HG03196 (cell line): ENCODE measurements at regions not wholly inside any gene's neighbourhood (a gene's known extent, or its start where the extent isn't known, plus 50 kb on each side); places are given as distances from the start of the nearest gene placed in this dataset.

Experiments
- ATAC-seq: cut with Tn5 transposase; IDR thresholded peaks from one replicate; pipeline ENCODE4 v1.9.1; 2021; ENCODE audit not compliant: unreplicated experiment

- no peak for ATAC-seq
Observed at GRCh38 chr2:6234702-6235101, 542.5 kb downstream of the SOX11 start.

- ATAC-seq: no peak
Observed at GRCh38 chr2:6236317-6236716, 544.1 kb downstream of the SOX11 start.

- no peak for ATAC-seq
Observed at GRCh38 chr2:6237039-6237660, 545.0 kb downstream of the SOX11 start.

- no peak for ATAC-seq
Observed at GRCh38 chr2:6249557-6249956, 557.4 kb downstream of the SOX11 start.

GRCh38 chr2:6254441-6254840 lies 562.3 kb downstream of the SOX11 start:
- ATAC-seq: no peak

- no peak for ATAC-seq
Observed at GRCh38 chr2:6264198-6264597, 572.0 kb downstream of the SOX11 start.

GRCh38 chr2:6281524-6281923 lies 584.2 kb downstream of the CMPK2 start:
- no peak for ATAC-seq

GRCh38 chr2:6283259-6283658 lies 582.4 kb downstream of the CMPK2 start:
- ATAC-seq: no peak

- no peak for ATAC-seq
Observed at GRCh38 chr2:6287406-6287805, 578.3 kb downstream of the CMPK2 start.

GRCh38 chr2:6288791-6289190 lies 576.9 kb downstream of the CMPK2 start:
- ATAC-seq: no peak

- no peak for ATAC-seq
Observed at GRCh38 chr2:6290217-6291015, 575.3 kb downstream of the CMPK2 start.

GRCh38 chr2:6294791-6295190 lies 570.9 kb downstream of the CMPK2 start:
- no peak for ATAC-seq

- ATAC-seq: no peak
Observed at GRCh38 chr2:6297238-6297637, 568.5 kb downstream of the CMPK2 start.

GRCh38 chr2:6301426-6301825 lies 564.3 kb downstream of the CMPK2 start:
- ATAC-seq: no peak

GRCh38 chr2:6308986-6309385 lies 556.7 kb downstream of the CMPK2 start:
- ATAC-seq: no peak

GRCh38 chr2:6309415-6310255 lies 556.1 kb downstream of the CMPK2 start:
- peak; percentile 81 for ATAC-seq

- ATAC-seq: peak; percentile 11
Observed at GRCh38 chr2:6310256-6311215, 555.2 kb downstream of the CMPK2 start.

GRCh38 chr2:6312367-6312766 lies 553.3 kb downstream of the CMPK2 start:
- no peak for ATAC-seq

- no peak for ATAC-seq
Observed at GRCh38 chr2:6314218-6314960, 551.3 kb downstream of the CMPK2 start.

- no peak for ATAC-seq
Observed at GRCh38 chr2:6325616-6326015, 540.1 kb downstream of the CMPK2 start.
